GM10266 (cell line): ENCODE measurements at regions not wholly inside any gene's neighbourhood (a gene's known extent, or its start where the extent isn't known, plus 50 kb on each side); places are given as distances from the start of the nearest gene placed in this dataset.
"Not testable (repeated sequence)": the region's sequence is repeated elsewhere in the genome, so short reads cannot be mapped to it uniquely, and the experiment has no call there.

ENCODE experiments used
- DNase-seq: peaks from one replicate; pipeline ENCODE4 v3.0.0; 2012; ENCODE audit errors: extremely low spot score
- TF ChIP-seq, protein P1 (sequence below): IDR thresholded peaks from 2 replicates; pipeline ENCODE4 v1.5.1; 2012; ENCODE audit warnings: mild to moderate bottlenecking, low read depth; ENCODE audit not compliant: control insufficient read depth, insufficient read depth; ENCODE audit errors: missing control alignments

DNA sequence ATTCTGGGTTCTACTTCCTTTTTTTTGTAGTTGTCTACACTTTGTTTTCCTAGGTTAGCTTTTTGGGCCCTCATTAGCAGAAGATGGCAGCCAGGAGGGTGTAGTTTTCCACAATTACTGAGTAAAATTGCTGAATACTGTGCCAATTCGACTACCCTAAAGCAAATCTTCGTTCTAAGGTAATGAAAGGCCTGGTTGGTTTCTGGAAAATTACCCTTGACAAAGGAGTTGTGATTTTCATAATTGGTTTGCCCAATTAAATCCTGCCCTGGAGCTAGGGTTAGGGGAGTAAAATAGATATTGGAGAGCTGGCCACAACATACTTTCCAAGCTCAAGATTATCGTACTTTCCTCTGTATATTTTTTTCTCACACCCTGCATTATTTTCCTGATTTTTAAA is 293.0 kb downstream of the OXSM start:
- TF ChIP-seq, protein P1, sequence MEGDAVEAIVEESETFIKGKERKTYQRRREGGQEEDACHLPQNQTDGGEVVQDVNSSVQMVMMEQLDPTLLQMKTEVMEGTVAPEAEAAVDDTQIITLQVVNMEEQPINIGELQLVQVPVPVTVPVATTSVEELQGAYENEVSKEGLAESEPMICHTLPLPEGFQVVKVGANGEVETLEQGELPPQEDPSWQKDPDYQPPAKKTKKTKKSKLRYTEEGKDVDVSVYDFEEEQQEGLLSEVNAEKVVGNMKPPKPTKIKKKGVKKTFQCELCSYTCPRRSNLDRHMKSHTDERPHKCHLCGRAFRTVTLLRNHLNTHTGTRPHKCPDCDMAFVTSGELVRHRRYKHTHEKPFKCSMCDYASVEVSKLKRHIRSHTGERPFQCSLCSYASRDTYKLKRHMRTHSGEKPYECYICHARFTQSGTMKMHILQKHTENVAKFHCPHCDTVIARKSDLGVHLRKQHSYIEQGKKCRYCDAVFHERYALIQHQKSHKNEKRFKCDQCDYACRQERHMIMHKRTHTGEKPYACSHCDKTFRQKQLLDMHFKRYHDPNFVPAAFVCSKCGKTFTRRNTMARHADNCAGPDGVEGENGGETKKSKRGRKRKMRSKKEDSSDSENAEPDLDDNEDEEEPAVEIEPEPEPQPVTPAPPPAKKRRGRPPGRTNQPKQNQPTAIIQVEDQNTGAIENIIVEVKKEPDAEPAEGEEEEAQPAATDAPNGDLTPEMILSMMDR: no peak
- no peak for DNase-seq

DNA sequence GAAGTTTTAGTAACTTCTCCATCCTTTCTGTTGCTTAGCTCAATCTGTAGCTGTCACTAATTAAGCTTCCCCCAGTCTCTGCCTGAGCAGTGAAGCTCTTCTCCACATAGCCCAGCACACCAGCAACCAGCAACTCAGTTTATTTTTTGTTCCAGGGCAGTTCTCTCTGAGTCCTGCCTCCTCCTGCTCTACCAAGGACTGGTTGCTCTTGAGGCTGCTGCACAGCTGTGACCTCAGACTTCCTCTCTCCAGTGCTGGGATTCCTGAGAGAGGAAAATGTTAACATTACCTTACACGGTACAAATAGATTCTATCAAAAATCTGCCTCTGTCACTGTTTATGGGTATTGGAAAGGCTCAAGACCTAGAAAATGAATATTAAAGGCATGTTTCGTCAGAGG is 294.7 kb downstream of the OXSM start:
- TF ChIP-seq, protein P1: no peak

DNA sequence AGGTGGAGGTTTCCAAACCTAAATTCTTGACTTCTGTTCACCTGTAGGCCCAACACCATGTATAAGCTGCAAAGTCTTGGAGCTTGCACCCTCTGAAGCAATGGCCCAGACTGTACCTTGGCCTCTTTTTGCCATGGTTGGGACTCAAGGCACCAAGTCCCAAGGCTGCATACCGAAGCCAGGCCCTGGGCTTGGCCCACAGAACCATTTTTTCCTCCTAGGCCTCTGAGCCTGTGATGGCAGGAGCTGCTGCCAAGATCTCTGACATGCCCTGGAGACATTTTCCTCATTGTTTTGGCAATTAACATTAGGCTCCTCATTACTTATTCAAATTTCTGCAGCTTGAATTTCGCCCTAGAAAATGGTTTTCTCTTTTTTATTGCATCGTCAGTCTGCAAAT is 297.9 kb downstream of the OXSM start:
- no peak for DNase-seq
- TF ChIP-seq, protein P1: no peak

More for the DNA sequence above, 294.7 kb downstream of the OXSM start:
- DNase-seq: no peak

DNA sequence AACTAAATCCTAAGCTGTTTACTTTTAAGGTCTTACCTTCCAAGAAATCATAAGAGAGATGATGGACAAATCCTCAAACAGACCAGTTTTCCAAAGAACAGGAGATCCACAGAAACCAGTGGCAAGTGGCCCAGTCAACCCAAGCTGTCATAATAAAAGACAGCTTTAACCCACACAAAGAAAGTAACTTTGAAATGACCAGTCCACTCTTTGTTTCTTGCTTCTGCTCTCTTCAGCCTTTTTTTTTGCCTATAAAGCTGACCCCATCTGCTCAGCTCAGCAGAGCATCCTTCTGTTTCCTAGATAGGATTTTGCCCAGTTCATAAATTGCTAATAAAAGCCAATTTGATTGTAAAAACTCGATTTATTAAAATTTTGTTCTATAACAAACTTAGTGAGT is 299.4 kb downstream of the OXSM start:
- TF ChIP-seq, protein P1: no peak
- DNase-seq: no peak

DNA sequence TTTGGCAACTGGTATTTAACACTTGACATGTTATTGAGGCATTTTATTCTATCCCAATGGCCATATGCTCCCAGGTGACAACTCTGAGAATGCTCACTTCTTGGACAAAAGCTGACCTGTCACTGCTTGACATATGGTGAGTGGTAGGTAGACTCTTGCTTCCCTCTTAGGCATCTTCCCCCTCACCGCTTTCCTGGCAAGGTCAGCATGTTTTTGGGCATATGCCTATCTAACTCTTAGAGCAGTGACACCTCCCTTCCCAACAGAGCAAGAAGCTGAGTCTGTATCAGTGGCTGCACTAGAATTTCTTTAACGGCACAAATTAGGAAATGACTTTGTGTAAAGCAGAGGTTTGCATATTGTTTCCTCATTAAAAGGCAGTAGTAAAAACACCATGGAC is 300.7 kb downstream of the OXSM start:
- DNase-seq: no peak
- TF ChIP-seq, protein P1: no peak

DNA sequence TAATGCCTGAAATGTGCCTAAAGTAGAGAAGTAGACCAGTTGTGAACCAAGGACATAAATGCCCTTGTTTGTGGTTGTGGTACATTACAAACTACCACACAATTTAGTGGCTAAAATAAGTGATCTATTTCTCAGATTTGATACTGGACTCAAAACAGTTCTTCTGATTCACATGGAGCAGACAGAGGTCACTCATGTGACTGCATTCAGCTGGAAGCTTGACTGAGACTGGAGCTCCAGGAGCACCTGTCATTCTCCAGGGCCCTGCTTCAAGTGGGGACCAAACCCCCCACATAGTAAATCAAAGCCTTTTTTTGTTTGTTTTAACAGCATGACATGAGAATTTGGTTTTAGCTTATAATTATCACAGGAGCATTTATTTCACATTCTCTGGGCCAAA is 301.2 kb downstream of the OXSM start:
- TF ChIP-seq, protein P1: no peak
- no peak for DNase-seq

DNA sequence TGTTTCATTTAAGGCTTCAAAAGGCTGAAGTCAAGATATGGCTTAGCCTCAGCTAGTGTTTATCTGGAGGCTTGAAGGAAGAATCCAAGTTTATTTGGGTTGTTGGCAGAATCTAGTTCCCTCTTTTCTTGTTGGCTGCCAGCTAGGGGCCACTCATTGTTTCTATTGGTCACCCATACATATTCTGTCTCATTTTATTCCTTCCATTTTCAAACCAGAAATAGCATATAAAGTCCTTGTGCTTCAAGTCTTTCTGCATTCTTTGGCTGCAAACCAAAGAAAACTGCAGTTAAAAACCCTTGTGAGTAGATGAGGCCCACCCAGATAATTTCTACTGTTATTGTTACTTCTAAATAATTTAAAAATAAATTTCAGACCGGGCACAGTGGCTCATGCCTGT is 301.7 kb downstream of the OXSM start:
- no peak for DNase-seq
- TF ChIP-seq, protein P1: no peak

DNA sequence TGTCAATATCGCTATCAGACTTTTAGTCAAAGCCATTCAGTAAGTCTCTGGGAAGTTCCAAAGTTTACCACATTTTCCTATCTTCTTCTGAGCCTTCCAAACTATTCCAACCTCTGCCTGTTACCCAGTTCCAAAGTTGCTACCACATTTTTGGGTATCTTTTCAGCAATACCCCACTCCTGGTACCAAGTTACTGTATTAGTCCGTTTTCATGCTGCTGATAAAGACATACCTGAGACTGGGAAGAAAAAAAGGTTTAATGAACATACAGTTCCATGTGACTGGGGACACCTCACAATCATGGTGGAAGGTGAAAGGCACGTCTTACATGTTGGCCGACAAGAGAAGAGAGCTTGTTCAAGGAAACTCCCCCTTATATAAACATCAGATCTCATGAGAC is 307.2 kb downstream of the OXSM start:
- not testable (repeated sequence) for DNase-seq
